HCT116 (cell line): ENCODE measurements at regions not wholly inside any gene's neighbourhood (a gene's known extent, or its start where the extent isn't known, plus 50 kb on each side); places are given as distances from the start of the nearest gene placed in this dataset.

Source experiments
- ATAC-seq: fragments of 200-7000 bp; cut with Tn5 transposase; 2 replicates; pipeline ENCODE4 v1.9.1; 2020; ENCODE audit warnings: mild to moderate bottlenecking, moderate library complexity
- BruUV-seq: library from RNA; stranded (reverse); fragments of 400-500 nt; replicated peaks from 2 replicates; lab custom pipeline; 2021; lab: Mats Ljungman, UMichigan
- CTCF ChIA-PET: fragments of 300-600 bp; sonication (Branson Sonifier 250); formaldehyde crosslinking; loops from one replicate; lab custom pipeline; 2021; ENCODE audit warnings: antibody characterized with exemption; lab: Charles Lee
- POLR2A ChIA-PET: fragments of 300-600, 350-600 bp; sonication (Branson Sonifier 250); formaldehyde crosslinking; loops from one replicate; lab custom pipeline; 2021; ENCODE audit warnings: antibody characterized with exemption; lab: Charles Lee
- RAD21 ChIA-PET, 2 experiments: fragments of 300-600 bp; sonication (Branson Sonifier 250); formaldehyde crosslinking; loops; one replicate each; lab custom pipeline; 2023; ENCODE audit warnings: low total read pairs in 2 of 2; ENCODE audit not compliant: uncharacterized antibody in 2 of 2, unreplicated experiment in 2 of 2, low non-redundant PET in 1 of 2; lab: Charles Lee
- DNase-seq: peaks from one replicate; pipeline ENCODE4 v3.0.0-alpha.2; 2010; ENCODE audit warnings: low read depth, low spot score
- H2AFZ ChIP-seq: fragments of 200-600 bp; shearing (Covaris generic), sonication (generic); 2 replicates; pipeline ENCODE4 v1.6.1; 2017; ENCODE audit warnings: low read depth, mixed run types, mixed read lengths, antibody characterized with exemption, low read length; ENCODE audit not compliant: poor library complexity, severe bottlenecking
- H3K27ac ChIP-seq: 2 replicates; pipeline ENCODE4 v1.5.1; 2012; ENCODE audit warnings: low read depth, low read length
- H3K27me3 ChIP-seq: fragments of 200-600 bp; sonication (generic); 2 replicates; pipeline ENCODE4 v1.6.1; 2016; ENCODE audit warnings: mixed run types, low read length, mixed read lengths; ENCODE audit not compliant: insufficient read depth
- H3K36me3 ChIP-seq, 2 experiments: fragments of 200-500 bp in 1 of 2; fragments of 200-600 bp in 1 of 2; sonication (Bioruptor generic) in 1 of 2; sonication (generic) in 1 of 2; 2 replicates each; pipeline versions ENCODE4 v1.5.1 to v1.6.1; 2014 to 2016; ENCODE audit warnings: low read length in 2 of 2, inconsistent platforms in 1 of 2, mixed read lengths in 1 of 2, mixed run types in 1 of 2; ENCODE audit not compliant: insufficient read depth in 2 of 2, control insufficient read depth in 1 of 2
- H3K4me1 ChIP-seq, 2 experiments: fragments of 200-600 bp in 1 of 2; sonication (generic) in 1 of 2; 2 replicates each; pipeline versions ENCODE4 v1.5.1 to v1.6.1; 2012 to 2017; ENCODE audit warnings: low read length in 2 of 2, inconsistent platforms in 1 of 2, mild to moderate bottlenecking in 1 of 2, mixed read lengths in 1 of 2, mixed run types in 1 of 2, moderate library complexity in 1 of 2; ENCODE audit not compliant: insufficient read depth in 2 of 2, control insufficient read depth in 1 of 2
- H3K4me2 ChIP-seq: fragments of 200-600 bp; sonication (generic); 2 replicates; pipeline ENCODE4 v1.6.1; 2017; ENCODE audit warnings: mixed run types, low read length, mixed read lengths
- H3K4me3 ChIP-seq, 2 experiments: fragments of 200-600 bp in 1 of 2; sonication (generic) in 1 of 2; replicated peaks in 1 of 2; 2 replicates each; pipeline ENCODE4 v1.5.1; 2011 to 2016; ENCODE audit warnings: low read length in 2 of 2, control low read depth in 1 of 2, low read depth in 1 of 2, mild to moderate bottlenecking in 1 of 2, mixed read lengths in 1 of 2, mixed run types in 1 of 2
- H3K79me2 ChIP-seq: fragments of 200-600 bp; sonication (generic); 2 replicates; pipeline ENCODE4 v1.6.1; 2017; ENCODE audit warnings: mild to moderate bottlenecking, mixed run types, low read length, moderate library complexity, mixed read lengths; ENCODE audit not compliant: insufficient read depth
- H3K9ac ChIP-seq: fragments of 200-600 bp; sonication (generic); 2 replicates; pipeline ENCODE4 v1.6.1; 2016; ENCODE audit warnings: low read length, mixed read lengths
- H3K9me2 ChIP-seq: fragments of 200-600 bp; sonication (generic), shearing (Covaris generic); 2 replicates; pipeline ENCODE4 v1.6.1; 2017; ENCODE audit warnings: mixed run types, mild to moderate bottlenecking, moderate library complexity; ENCODE audit not compliant: insufficient read depth
- H3K9me3 ChIP-seq, 2 experiments: fragments of 200-500 bp in 1 of 2; fragments of 200-600 bp in 1 of 2; sonication (Bioruptor generic) in 1 of 2; sonication (generic) in 1 of 2; 2 replicates each; pipeline ENCODE4 v1.6.1; 2014 to 2017; ENCODE audit warnings: low read length in 2 of 2, mixed read lengths in 2 of 2, inconsistent platforms in 1 of 2, low read depth in 1 of 2, mild to moderate bottlenecking in 1 of 2, mixed run types in 1 of 2, moderate library complexity in 1 of 2; ENCODE audit not compliant: control insufficient read depth in 1 of 2, insufficient read depth in 1 of 2
- H4K20me1 ChIP-seq: fragments of 200-600 bp; sonication (generic), shearing (Covaris generic); 2 replicates; pipeline ENCODE4 v1.6.1; 2017; ENCODE audit warnings: mixed run types, mild to moderate bottlenecking, moderate library complexity; ENCODE audit not compliant: insufficient read depth
- EZH2 ChIP-seq: fragments of 200-600 bp; sonication (generic); IDR thresholded peaks from 2 replicates; pipeline ENCODE4 v1.6.1; 2017; ENCODE audit warnings: antibody characterized with exemption, mixed run types
- SIN3A ChIP-seq: IDR thresholded peaks from 2 replicates; pipeline ENCODE4 v1.6.1; 2012; ENCODE audit warnings: low read depth
- SRF ChIP-seq: IDR thresholded peaks from 2 replicates; pipeline ENCODE4 v1.6.1; 2012; ENCODE audit warnings: low read depth
- ZBTB33 ChIP-seq: IDR thresholded peaks from 2 replicates; pipeline ENCODE4 v1.6.1; 2011; ENCODE audit warnings: mild to moderate bottlenecking, low read length, moderate library complexity; ENCODE audit not compliant: insufficient replicate concordance; ENCODE audit errors: extremely low read depth
- ZNF274 ChIP-seq: fragments of 200-500 bp; sonication (Bioruptor generic); IDR thresholded peaks from 2 replicates; pipeline ENCODE4 v1.6.1; 2014; ENCODE audit warnings: mild to moderate bottlenecking, low read depth, low read length, inconsistent platforms
- intact Hi-C: fragments of 100-400 bp; cut with micrococcal nuclease; formaldehyde crosslinking; loops from 2 replicates; pipeline ENCODE4 v1.10.0; 2022
- TF ChIP-seq, protein P1 (sequence below): IDR thresholded peaks from 2 replicates; pipeline ENCODE4 v1.6.1; 2012; ENCODE audit warnings: low read depth
- TF ChIP-seq, protein P2 (sequence below), 3 experiments: fragments of 200-600 bp in 1 of 3; sonication (generic) in 1 of 3; IDR thresholded peaks in 2 of 3; conservative IDR thresholded peaks in 1 of 3; 2 replicates each; pipeline ENCODE4 v1.5.1; 2012 to 2017; ENCODE audit warnings: low read depth in 2 of 3, low read length in 2 of 3, antibody characterized with exemption in 1 of 3, borderline replicate concordance in 1 of 3, control low read depth in 1 of 3, mild to moderate bottlenecking in 1 of 3, mixed read lengths in 1 of 3, mixed run types in 1 of 3, moderate library complexity in 1 of 3; ENCODE audit not compliant: insufficient read depth in 1 of 3

DNA sequence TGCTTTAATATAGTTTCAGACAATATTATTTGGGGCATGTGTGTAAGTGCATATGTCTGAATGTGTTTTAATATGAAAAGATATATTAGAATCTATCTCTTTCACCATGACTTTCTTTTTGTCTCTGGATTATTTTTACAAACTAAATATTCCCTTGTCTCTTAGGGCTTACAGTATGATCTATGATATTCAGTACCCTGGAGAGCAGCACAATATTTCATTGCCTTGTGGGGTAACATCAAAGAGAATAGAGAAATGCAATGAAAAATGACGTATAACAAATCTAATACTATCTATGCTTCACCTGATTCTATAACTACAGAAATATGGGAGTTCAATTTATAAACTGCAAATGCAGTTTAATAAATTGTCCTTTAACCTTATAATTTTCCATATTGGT lies 2084.5 kb downstream of the MRPL39 start:
- Histone ChIP-seq H3K9ac (no peak overlapping the region), H3K36me3 (no peaks in the 10 kb centered on the region)
- TF ChIP-seq SIN3A (no peak), SRF (no peak), ZNF274 (no peak), EZH2 (no peak), ZBTB33 (no peak)
- TF ChIP-seq, protein P1, sequence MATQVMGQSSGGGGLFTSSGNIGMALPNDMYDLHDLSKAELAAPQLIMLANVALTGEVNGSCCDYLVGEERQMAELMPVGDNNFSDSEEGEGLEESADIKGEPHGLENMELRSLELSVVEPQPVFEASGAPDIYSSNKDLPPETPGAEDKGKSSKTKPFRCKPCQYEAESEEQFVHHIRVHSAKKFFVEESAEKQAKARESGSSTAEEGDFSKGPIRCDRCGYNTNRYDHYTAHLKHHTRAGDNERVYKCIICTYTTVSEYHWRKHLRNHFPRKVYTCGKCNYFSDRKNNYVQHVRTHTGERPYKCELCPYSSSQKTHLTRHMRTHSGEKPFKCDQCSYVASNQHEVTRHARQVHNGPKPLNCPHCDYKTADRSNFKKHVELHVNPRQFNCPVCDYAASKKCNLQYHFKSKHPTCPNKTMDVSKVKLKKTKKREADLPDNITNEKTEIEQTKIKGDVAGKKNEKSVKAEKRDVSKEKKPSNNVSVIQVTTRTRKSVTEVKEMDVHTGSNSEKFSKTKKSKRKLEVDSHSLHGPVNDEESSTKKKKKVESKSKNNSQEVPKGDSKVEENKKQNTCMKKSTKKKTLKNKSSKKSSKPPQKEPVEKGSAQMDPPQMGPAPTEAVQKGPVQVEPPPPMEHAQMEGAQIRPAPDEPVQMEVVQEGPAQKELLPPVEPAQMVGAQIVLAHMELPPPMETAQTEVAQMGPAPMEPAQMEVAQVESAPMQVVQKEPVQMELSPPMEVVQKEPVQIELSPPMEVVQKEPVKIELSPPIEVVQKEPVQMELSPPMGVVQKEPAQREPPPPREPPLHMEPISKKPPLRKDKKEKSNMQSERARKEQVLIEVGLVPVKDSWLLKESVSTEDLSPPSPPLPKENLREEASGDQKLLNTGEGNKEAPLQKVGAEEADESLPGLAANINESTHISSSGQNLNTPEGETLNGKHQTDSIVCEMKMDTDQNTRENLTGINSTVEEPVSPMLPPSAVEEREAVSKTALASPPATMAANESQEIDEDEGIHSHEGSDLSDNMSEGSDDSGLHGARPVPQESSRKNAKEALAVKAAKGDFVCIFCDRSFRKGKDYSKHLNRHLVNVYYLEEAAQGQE, result no peak
- TF ChIP-seq, protein P2, sequence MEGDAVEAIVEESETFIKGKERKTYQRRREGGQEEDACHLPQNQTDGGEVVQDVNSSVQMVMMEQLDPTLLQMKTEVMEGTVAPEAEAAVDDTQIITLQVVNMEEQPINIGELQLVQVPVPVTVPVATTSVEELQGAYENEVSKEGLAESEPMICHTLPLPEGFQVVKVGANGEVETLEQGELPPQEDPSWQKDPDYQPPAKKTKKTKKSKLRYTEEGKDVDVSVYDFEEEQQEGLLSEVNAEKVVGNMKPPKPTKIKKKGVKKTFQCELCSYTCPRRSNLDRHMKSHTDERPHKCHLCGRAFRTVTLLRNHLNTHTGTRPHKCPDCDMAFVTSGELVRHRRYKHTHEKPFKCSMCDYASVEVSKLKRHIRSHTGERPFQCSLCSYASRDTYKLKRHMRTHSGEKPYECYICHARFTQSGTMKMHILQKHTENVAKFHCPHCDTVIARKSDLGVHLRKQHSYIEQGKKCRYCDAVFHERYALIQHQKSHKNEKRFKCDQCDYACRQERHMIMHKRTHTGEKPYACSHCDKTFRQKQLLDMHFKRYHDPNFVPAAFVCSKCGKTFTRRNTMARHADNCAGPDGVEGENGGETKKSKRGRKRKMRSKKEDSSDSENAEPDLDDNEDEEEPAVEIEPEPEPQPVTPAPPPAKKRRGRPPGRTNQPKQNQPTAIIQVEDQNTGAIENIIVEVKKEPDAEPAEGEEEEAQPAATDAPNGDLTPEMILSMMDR (IDR thresholded peaks at IDR 0.05 in 2 of 3, conservative IDR thresholded peaks at IDR 0.05 in 1 of 3; ENCODE audit: borderline replicate concordance in 1 of 3, insufficient read depth in 1 of 3, low read depth in 2 of 3, low read length in 2 of 3), result no peak
- TF ChIP-seq, all 23 proteins: peak for 0
- ChIA-PET RAD21 (no interaction called here), CTCF (no interaction called here), POLR2A (no interaction called here)
- Histone ChIP-seq H3K79me2 (no peaks in the 10 kb centered on the region), H3K27me3 (no peaks in the 10 kb centered on the region), H3K4me3 (no peak overlapping the region), H3K9me3 (peaks cover 11 to 15% of the 10 kb centered on the region in 2 experiments; a peak in 2 of 4 replicates), H4K20me1 (no peaks in the 10 kb centered on the region), H3K4me2 (no peak overlapping the region), H3K4me1 (no peaks in the 10 kb centered on the region), H3K27ac (no peak overlapping the region), H3K9me2 (no peaks in the 10 kb centered on the region), H2AFZ (no peak overlapping the region)
- intact Hi-C loops, result no loop called here
- ATAC-seq (no peak), DNase-seq (no peak)
- no TSS peak for BruUV-seq
